Caco-2 (cell line): ENCODE measurements at regions not wholly inside any gene's neighbourhood (a gene's known extent, or its start where the extent isn't known, plus 50 kb on each side); places are given as distances from the start of the nearest gene placed in this dataset.

Experiments used
- BruUV-seq: library from RNA; stranded (reverse); fragments of 400-500 nt; replicated peaks from 2 replicates; lab custom pipeline; 2021; lab: Mats Ljungman, UMichigan
- CTCF ChIA-PET: fragments of 300-600 bp; sonication (Branson Sonifier 250); formaldehyde crosslinking; loops from one replicate; lab custom pipeline; 2022; ENCODE audit warnings: antibody characterized with exemption; lab: Charles Lee
- POLR2A ChIA-PET: fragments of 300-600 bp; sonication (Branson Sonifier 250); formaldehyde crosslinking; loops from one replicate; lab custom pipeline; 2022; ENCODE audit warnings: antibody characterized with exemption; lab: Charles Lee
- DNase-seq, 2 experiments: peaks; one replicate each; pipeline versions ENCODE4 v3.0.0 to v3.0.0-alpha.2; 2020 to 2022
- H3K27me3 ChIP-seq: replicated peaks from 2 replicates; pipeline ENCODE4 v1.6.0; 2011; ENCODE audit warnings: low read length; ENCODE audit not compliant: control insufficient read depth, insufficient read depth
- H3K36me3 ChIP-seq: 2 replicates; pipeline ENCODE4 v1.5.1; 2011; ENCODE audit warnings: low read length; ENCODE audit not compliant: control insufficient read depth, insufficient read depth
- H3K4me1 ChIP-seq: fragments of 250-450 bp; sonication (Bioruptor Pico); 2 replicates; pipeline ENCODE4 v1.5.1; 2020; ENCODE audit warnings: mild to moderate bottlenecking
- H3K4me3 ChIP-seq: 2 replicates; pipeline ENCODE4 v1.5.1; 2011; ENCODE audit warnings: low read depth, mild to moderate bottlenecking, control low read depth, low read length
- H3K9me3 ChIP-seq: fragments of 250-450 bp; sonication (Bioruptor Pico); 2 replicates; pipeline ENCODE4 v1.5.1; 2020; ENCODE audit warnings: mild to moderate bottlenecking, moderate library complexity
- H3K27ac Mint-ChIP-seq: one replicate; pipeline ENCODE4 v1.8.0; 2022; ENCODE audit warnings: mixed read lengths; ENCODE audit not compliant: unreplicated experiment
- H3K27me3 Mint-ChIP-seq: one replicate; pipeline ENCODE4 v1.8.0; 2022; ENCODE audit warnings: mixed read lengths; ENCODE audit not compliant: insufficient read depth, unreplicated experiment
- H3K36me3 Mint-ChIP-seq: one replicate; pipeline ENCODE4 v1.8.0; 2022; ENCODE audit warnings: mild to moderate bottlenecking, mixed read lengths; ENCODE audit not compliant: insufficient read depth, unreplicated experiment
- H3K4me1 Mint-ChIP-seq: one replicate; pipeline ENCODE4 v1.8.0; 2022; ENCODE audit warnings: low read depth, mixed read lengths; ENCODE audit not compliant: unreplicated experiment
- H3K4me3 Mint-ChIP-seq: one replicate; pipeline ENCODE4 v1.8.0; 2022; ENCODE audit warnings: mild to moderate bottlenecking, moderate library complexity, mixed read lengths; ENCODE audit not compliant: unreplicated experiment
- H3K9me3 Mint-ChIP-seq: one replicate; pipeline ENCODE4 v1.8.0; 2022; ENCODE audit warnings: mixed read lengths; ENCODE audit not compliant: unreplicated experiment
- intact Hi-C: fragments of 100-400 bp; cut with micrococcal nuclease; formaldehyde crosslinking; loops from one replicate; pipeline ENCODE4 v1.10.0; 2022; ENCODE audit not compliant: unreplicated experiment
- TF ChIP-seq, protein P1 (sequence below), 2 experiments: fragments of 200-600 bp in 1 of 2; IDR thresholded peaks; 1 replicate in 1 of 2; 2 replicates in 1 of 2; pipeline versions ENCODE4 v1.5.1 to v1.8.0; 2011 to 2022; ENCODE audit warnings: antibody characterized with exemption in 1 of 2, control low read depth in 1 of 2, inconsistent platforms in 1 of 2, low read depth in 1 of 2, low read length in 1 of 2, mild to moderate bottlenecking in 1 of 2, moderate library complexity in 1 of 2; ENCODE audit not compliant: insufficient read depth in 1 of 2, severe bottlenecking in 1 of 2, unreplicated experiment in 1 of 2

DNA sequence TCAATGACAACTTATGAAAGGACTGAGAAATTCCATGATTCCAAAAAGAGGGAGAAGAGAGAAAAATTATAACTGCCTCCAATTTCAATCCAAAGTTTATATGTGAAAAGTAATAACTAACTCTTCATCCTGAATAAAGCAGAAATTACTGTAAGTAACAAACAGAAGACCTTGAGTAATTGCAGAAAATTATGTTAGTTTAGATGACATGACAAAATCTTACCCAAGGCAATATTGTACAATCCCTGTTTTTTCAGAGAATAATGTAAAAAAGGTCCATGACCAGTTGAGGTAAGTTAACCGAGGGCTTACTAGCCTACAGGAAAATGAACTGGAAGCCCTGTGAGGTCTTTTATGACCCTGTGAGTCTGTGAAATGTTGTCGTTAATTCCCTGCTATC, 949.5 kb upstream of the SOX9 start:
- H3K4me1 ChIP-seq, result peaks cover 4% of the 10 kb centered on the region; the same call in 1 of the 2 replicates
- Mint-ChIP-seq H3K4me1 (no peaks in the 10 kb centered on the region), H3K9me3 (no peaks in the 10 kb centered on the region), H3K4me3 (no peak overlapping the region), H3K27me3 (peaks cover 3% of the 10 kb centered on the region), H3K36me3 (no peaks in the 10 kb centered on the region), H3K27ac (no peak overlapping the region)
- ChIA-PET CTCF (no interaction called here), POLR2A (no interaction called here)
- no TSS peak for BruUV-seq
- H3K36me3 ChIP-seq, result no peaks in the 10 kb centered on the region
- TF ChIP-seq, protein P1, sequence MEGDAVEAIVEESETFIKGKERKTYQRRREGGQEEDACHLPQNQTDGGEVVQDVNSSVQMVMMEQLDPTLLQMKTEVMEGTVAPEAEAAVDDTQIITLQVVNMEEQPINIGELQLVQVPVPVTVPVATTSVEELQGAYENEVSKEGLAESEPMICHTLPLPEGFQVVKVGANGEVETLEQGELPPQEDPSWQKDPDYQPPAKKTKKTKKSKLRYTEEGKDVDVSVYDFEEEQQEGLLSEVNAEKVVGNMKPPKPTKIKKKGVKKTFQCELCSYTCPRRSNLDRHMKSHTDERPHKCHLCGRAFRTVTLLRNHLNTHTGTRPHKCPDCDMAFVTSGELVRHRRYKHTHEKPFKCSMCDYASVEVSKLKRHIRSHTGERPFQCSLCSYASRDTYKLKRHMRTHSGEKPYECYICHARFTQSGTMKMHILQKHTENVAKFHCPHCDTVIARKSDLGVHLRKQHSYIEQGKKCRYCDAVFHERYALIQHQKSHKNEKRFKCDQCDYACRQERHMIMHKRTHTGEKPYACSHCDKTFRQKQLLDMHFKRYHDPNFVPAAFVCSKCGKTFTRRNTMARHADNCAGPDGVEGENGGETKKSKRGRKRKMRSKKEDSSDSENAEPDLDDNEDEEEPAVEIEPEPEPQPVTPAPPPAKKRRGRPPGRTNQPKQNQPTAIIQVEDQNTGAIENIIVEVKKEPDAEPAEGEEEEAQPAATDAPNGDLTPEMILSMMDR (IDR thresholded peaks at IDR 0.05; ENCODE audit: insufficient read depth in 1 of 2, low read depth in 1 of 2, low read length in 1 of 2, severe bottlenecking in 1 of 2, unreplicated experiment in 1 of 2), result no peak
- no peaks in the 10 kb centered on the region for H3K27me3 ChIP-seq
- intact Hi-C loops, result no loop called here
- no peak for DNase-seq
- H3K4me3 ChIP-seq, result no peak overlapping the region
- no peaks in the 10 kb centered on the region for H3K9me3 ChIP-seq

DNA sequence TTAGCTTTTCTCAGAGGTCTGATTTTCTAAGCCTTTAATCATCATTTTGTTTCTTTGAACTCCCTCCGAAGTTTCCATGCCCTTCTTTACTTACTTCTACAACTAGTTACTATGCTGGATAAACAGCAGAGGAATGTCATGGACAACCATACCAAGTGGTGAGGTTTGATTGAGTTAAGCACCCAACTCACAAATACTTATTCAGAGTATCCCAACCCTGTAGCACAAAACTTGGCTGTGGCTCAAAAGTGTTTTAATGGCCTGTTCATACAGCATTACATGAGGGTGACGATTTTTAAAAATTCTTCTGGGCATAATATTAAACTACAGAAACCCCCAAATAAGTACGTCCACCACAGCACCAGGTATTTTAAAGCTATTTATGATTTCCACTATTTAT, 946.8 kb upstream of the SOX9 start:
- CTCF ChIA-PET, result no interaction called here
- H3K27ac Mint-ChIP-seq, result no peak overlapping the region
- H3K36me3 Mint-ChIP-seq, result no peaks in the 10 kb centered on the region
- H3K27me3 Mint-ChIP-seq, result peaks cover 3% of the 10 kb centered on the region
- H3K27me3 ChIP-seq, result no peaks in the 10 kb centered on the region
- intact Hi-C loops, result no loop called here
- no TSS peak for BruUV-seq
- no peak overlapping the region for H3K4me3 Mint-ChIP-seq
- H3K9me3 Mint-ChIP-seq, result no peaks in the 10 kb centered on the region
- peaks cover 4% of the 10 kb centered on the region; the same call in 1 of the 2 replicates for H3K4me1 ChIP-seq
- H3K9me3 ChIP-seq, result no peaks in the 10 kb centered on the region
- POLR2A ChIA-PET, result no interaction called here
- no peaks in the 10 kb centered on the region for H3K36me3 ChIP-seq
- H3K4me1 Mint-ChIP-seq, result no peaks in the 10 kb centered on the region
- no peak for DNase-seq
- TF ChIP-seq, protein P1 (IDR thresholded peaks at IDR 0.05; ENCODE audit: insufficient read depth in 1 of 2, low read depth in 1 of 2, low read length in 1 of 2, severe bottlenecking in 1 of 2, unreplicated experiment in 1 of 2), result no peak
- H3K4me3 ChIP-seq, result no peak overlapping the region

DNA sequence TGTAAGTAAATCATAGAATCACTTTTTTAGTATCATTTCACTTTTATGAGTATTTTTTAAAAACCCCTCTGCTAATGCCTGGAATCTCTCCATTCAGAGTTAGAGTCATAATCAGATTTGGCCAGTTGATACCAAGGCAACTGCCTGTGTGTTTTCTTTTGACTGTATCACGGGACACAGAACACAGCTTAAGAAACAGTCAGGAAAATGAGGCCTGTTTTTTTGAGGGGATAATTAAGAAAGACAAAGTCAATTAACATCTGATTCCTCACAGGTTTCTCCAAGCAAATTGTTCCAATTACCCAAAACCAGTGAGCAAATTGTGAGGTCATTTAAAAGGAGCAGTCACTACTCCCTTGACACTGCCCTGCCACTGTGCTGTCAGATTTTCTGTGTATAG, 944.5 kb upstream of the SOX9 start:
- POLR2A ChIA-PET, result no interaction called here
- CTCF ChIA-PET, result no interaction called here
- Mint-ChIP-seq H3K36me3 (no peaks in the 10 kb centered on the region), H3K4me3 (no peak overlapping the region), H3K27me3 (peaks cover 3% of the 10 kb centered on the region), H3K9me3 (no peaks in the 10 kb centered on the region), H3K4me1 (no peaks in the 10 kb centered on the region), H3K27ac (no peak overlapping the region)
- no peak for DNase-seq
- no peaks in the 10 kb centered on the region for H3K4me1 ChIP-seq
- no peaks in the 10 kb centered on the region for H3K27me3 ChIP-seq
- no peaks in the 10 kb centered on the region for H3K9me3 ChIP-seq
- H3K4me3 ChIP-seq, result no peak overlapping the region
- BruUV-seq, result no TSS peak
- intact Hi-C loops, result no loop called here
- no peaks in the 10 kb centered on the region for H3K36me3 ChIP-seq
- TF ChIP-seq, protein P1 (IDR thresholded peaks at IDR 0.05; ENCODE audit: insufficient read depth in 1 of 2, low read depth in 1 of 2, low read length in 1 of 2, severe bottlenecking in 1 of 2, unreplicated experiment in 1 of 2), result no peak
